Activated naive CD8-positive, alpha-beta T cell (primary cell): ENCODE measurements at regions not wholly inside any gene's neighbourhood (a gene's known extent, or its start where the extent isn't known, plus 50 kb on each side); places are given as distances from the start of the nearest gene placed in this dataset.
"Not testable (repeated sequence)": the region's sequence is repeated elsewhere in the genome, so short reads cannot be mapped to it uniquely, and the experiment has no call there.

Experiments
- H3K27ac Mint-ChIP-seq: one replicate; pipeline ENCODE4 v1.8.0; 2021; ENCODE audit warnings: mixed read lengths
- H3K27me3 Mint-ChIP-seq: one replicate; pipeline ENCODE4 v1.8.0; 2021; ENCODE audit warnings: mixed read lengths
- H3K36me3 Mint-ChIP-seq: one replicate; pipeline ENCODE4 v1.8.0; 2021; ENCODE audit warnings: mixed read lengths
- H3K4me1 Mint-ChIP-seq: one replicate; pipeline ENCODE4 v1.8.0; 2021; ENCODE audit warnings: low read depth, mixed read lengths
- H3K4me3 Mint-ChIP-seq: one replicate; pipeline ENCODE4 v1.8.0; 2021; ENCODE audit warnings: mild to moderate bottlenecking, mixed read lengths
- H3K9me3 Mint-ChIP-seq: one replicate; pipeline ENCODE4 v1.8.0; 2021; ENCODE audit warnings: low read depth, mixed read lengths

GRCh38 chr11:123357990-123358827 lies 71.9 kb upstream of the GRAMD1B start:
- Mint-ChIP-seq H3K27ac (peak overlapping the region; percentile 51), H3K27me3 (peaks cover 24% of the 10 kb centered on the region), H3K36me3 (no peaks in the 10 kb centered on the region), H3K4me1 (peaks cover 24% of the 10 kb centered on the region), H3K4me3 (peak overlapping the region; percentile 79), H3K9me3 (no peaks in the 10 kb centered on the region)

DNA sequence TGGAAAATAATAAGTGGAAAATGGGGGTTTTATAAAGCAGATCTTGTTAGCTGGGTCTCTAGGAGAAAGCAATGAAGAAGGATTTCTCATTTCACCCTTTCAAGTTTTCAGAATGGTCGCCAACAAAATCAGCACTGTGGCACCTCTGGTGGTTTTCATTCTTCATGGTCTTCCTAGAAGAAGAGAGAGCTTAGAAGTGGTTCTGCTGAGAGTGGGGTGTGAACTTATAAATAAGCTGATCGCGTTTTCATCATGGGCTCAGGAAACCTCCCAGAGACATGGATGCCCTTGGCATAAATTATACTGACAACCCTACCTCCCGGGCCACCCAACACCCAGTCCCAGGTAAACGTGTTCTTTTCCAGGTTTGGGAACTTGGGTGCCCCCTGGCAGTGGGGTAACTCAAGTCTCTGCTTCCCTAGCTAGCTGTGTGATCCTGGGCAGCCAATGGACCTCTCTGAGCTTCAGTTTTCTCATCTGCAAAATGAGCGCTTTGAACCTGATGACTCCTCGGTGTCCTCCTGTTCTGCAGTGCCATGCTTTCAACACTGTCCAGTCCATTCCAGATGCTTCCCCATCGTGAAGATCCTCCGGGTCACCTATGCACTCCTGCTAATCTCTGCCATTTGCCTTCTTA lies 72.6 kb upstream of the GRAMD1B start:
- Mint-ChIP-seq H3K4me1 (peaks cover 20% of the 10 kb centered on the region), H3K9me3 (no peaks in the 10 kb centered on the region), H3K27ac (peak overlapping the region; percentile 51), H3K36me3 (no peaks in the 10 kb centered on the region), H3K4me3 (peak overlapping the region; percentile 79), H3K27me3 (peaks cover 27% of the 10 kb centered on the region)

- H3K4me1 Mint-ChIP-seq = peaks cover 20% of the 10 kb centered on the region
- H3K36me3 Mint-ChIP-seq = no peaks in the 10 kb centered on the region
- H3K4me3 Mint-ChIP-seq = peak overlapping the region; percentile 9
- H3K27ac Mint-ChIP-seq = peak overlapping the region; percentile 2
- H3K27me3 Mint-ChIP-seq = peaks cover 25% of the 10 kb centered on the region
- no peaks in the 10 kb centered on the region for H3K9me3 Mint-ChIP-seq
Observed at GRCh38 chr11:123356539-123356938, 73.5 kb upstream of the GRAMD1B start.

GRCh38 chr11:123354371-123354975 lies 75.6 kb upstream of the GRAMD1B start:
- peaks cover 20% of the 10 kb centered on the region for H3K27me3 Mint-ChIP-seq
- peaks cover 20% of the 10 kb centered on the region for H3K4me1 Mint-ChIP-seq
- no peaks in the 10 kb centered on the region for H3K9me3 Mint-ChIP-seq
- no peaks in the 10 kb centered on the region for H3K36me3 Mint-ChIP-seq
- no peak overlapping the region for H3K4me3 Mint-ChIP-seq
- H3K27ac Mint-ChIP-seq = no peak overlapping the region

DNA sequence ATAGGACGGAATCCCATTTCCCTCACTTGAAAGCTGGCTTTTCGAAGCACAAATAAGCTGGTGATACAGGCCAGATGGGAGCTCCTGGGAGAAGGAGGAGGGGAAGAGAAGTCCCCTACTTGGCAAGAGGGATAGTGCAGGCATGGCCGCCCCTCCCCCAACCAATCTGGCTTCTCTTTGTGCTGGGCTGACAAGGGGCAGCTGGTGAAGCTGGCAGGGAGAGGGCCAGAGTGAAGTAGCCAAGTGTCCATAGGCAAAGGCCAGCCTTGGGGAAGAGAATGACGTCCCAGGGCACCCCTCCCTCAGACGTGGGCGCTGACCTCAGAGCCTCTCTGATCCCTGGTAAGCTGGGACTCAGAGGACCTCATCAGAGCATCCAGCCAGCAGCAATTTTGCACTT lies 78.7 kb upstream of the GRAMD1B start:
- Mint-ChIP-seq H3K4me1 (no peaks in the 10 kb centered on the region), H3K36me3 (no peaks in the 10 kb centered on the region), H3K9me3 (no peaks in the 10 kb centered on the region), H3K27me3 (peaks cover 11% of the 10 kb centered on the region), H3K27ac (no peak overlapping the region), H3K4me3 (no peak overlapping the region)

DNA sequence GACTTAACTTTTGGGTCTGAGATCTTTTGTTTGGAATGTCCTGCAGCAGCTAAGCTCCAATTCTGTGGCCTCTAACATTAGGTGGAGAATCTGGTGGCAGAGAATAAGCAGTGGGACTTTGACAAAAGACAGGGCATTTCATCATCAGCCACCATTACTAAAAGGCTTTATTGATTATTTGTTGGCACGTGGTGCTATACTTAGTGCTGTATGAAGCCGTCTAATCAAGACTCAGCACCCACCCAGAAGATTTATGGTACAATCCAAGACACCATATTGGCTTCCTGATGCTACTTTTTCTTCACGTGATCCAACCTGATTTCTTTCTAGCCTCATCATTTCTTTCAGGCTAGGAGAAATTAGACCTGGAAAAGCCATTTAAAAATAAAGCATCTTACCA lies 80.7 kb upstream of the GRAMD1B start:
- Mint-ChIP-seq H3K27me3 (peaks cover 9% of the 10 kb centered on the region), H3K36me3 (no peaks in the 10 kb centered on the region), H3K4me1 (no peaks in the 10 kb centered on the region), H3K9me3 (no peaks in the 10 kb centered on the region), H3K4me3 (no peak overlapping the region), H3K27ac (no peak overlapping the region)

DNA sequence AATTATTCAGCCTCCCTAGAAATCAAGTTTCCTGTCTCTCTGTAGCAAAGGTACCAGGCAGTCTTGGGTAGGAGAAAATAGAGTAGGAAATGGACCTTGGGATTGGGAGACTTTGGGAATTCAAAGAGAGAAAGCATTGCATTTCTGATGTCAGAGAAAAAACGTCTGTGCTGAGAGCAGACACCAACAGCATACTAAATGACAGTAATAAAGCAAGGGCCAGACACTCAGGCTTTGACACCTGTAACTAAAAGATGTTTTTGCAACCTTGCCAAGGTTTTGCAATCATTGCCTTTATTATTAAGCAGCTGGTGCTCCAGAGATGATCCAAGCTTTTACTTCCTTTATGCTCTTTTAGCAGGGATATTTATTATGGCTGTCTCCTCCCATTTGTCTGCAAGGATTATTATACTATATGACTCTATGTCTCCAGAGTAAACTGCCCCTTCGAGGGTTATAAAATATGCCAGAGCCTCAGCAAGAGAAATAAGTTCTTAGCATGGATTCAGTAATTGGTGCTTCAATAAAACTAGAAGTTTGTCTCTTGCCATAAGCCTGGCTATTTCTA lies 85.2 kb upstream of the GRAMD1B start:
- no peaks in the 10 kb centered on the region for H3K36me3 Mint-ChIP-seq
- H3K4me1 Mint-ChIP-seq = no peaks in the 10 kb centered on the region
- no peaks in the 10 kb centered on the region for H3K9me3 Mint-ChIP-seq
- no peak overlapping the region for H3K4me3 Mint-ChIP-seq
- no peak overlapping the region for H3K27ac Mint-ChIP-seq
- peaks cover 4% of the 10 kb centered on the region for H3K27me3 Mint-ChIP-seq

- H3K4me1 Mint-ChIP-seq, H3K27me3 Mint-ChIP-seq, H3K9me3 Mint-ChIP-seq, H3K4me3 Mint-ChIP-seq, H3K27ac Mint-ChIP-seq, H3K36me3 Mint-ChIP-seq: not testable (repeated sequence)
Observed at GRCh38 chr11:123344188-123344587, 85.9 kb upstream of the GRAMD1B start.

DNA sequence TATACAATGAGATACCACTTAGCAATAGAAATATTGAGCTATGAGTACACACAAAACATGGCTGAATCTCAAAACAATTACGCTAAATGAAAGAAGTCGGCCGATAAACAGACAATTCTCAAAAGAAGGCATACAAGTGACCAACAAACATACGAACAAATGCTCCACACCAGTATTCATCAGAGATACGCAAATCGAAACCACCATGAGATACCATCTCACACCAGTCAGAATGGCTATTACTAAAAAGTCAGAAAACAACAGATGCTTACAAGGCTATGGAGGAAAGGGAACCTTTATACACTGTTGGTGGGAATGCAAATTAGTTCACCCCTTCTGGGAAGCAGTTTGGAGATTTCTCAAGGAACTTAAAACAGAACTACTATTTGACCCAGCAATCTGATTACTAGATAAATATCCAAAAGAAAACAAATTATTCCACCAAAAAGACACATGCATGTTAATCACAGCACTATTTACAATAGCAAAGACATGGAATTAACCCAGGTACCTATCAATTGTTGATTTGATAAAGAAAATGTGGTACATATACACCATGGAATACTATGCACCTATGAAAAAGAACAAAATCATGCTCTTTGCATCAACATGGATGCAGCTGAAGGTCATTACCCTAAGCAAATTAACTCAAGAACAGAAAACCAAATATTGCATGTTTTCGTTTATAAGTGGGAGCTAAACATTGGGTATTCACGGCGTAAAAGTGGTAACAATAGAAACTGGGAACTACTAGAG lies 90.9 kb upstream of the GRAMD1B start:
- H3K27ac Mint-ChIP-seq = no peak overlapping the region
- no peaks in the 10 kb centered on the region for H3K36me3 Mint-ChIP-seq
- H3K27me3 Mint-ChIP-seq = peaks cover 8% of the 10 kb centered on the region
- no peaks in the 10 kb centered on the region for H3K4me1 Mint-ChIP-seq
- no peaks in the 10 kb centered on the region for H3K9me3 Mint-ChIP-seq
- no peak overlapping the region for H3K4me3 Mint-ChIP-seq

DNA sequence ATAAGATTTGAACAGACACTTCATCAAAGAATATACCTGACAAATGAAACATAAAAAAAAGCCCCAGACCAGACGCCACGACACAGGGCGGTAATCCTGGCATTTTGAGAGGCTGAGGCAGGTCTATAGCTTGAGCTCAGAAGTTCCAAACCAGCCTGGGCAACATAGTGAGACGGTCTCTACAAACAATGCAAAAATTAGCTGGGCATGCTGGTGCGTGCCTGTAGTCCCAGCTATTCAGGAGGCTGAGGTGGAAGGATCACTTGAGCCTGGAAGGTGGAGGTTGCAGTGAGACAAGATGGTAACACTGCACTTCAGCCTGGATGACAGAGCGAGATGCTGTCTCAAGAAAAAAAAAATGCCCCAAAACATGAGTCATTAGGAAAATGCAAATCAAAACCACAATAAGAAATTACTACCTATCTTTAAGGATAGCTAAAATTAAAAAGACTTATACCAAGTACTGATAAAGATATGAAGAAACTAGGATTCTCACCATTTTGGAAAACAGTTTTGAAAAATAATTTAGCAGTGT lies 91.7 kb upstream of the GRAMD1B start:
- Mint-ChIP-seq H3K4me3 (no peak overlapping the region), H3K9me3 (no peaks in the 10 kb centered on the region), H3K27ac (no peak overlapping the region), H3K36me3 (peaks cover under 1% of the 10 kb centered on the region), H3K4me1 (no peaks in the 10 kb centered on the region), H3K27me3 (peaks cover 8% of the 10 kb centered on the region)

- peaks cover 2% of the 10 kb centered on the region for H3K36me3 Mint-ChIP-seq
- H3K27me3 Mint-ChIP-seq = peaks cover 5% of the 10 kb centered on the region
- no peak overlapping the region for H3K4me3 Mint-ChIP-seq
- H3K9me3 Mint-ChIP-seq = no peaks in the 10 kb centered on the region
- no peaks in the 10 kb centered on the region for H3K4me1 Mint-ChIP-seq
- H3K27ac Mint-ChIP-seq = no peak overlapping the region
Observed at GRCh38 chr11:123334925-123335324, 95.1 kb upstream of the GRAMD1B start.

DNA sequence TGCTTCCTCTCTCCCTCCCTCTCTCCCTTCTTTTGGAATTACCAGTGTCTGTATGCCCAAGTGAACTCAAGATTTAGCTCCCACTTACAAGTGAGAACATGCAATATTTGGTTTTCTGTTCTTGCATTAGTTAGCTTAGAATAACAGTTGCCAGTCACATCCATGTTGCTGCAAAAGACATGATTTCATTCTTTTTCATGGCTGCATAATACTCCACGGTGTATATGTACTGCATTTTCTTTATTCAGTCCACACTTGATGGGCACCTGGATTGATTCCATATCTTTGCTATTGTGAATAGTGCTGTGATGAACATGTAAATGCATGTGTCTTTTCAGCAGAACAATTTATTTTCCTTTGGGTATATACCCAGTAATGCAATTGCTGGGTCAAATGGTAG lies 97.5 kb upstream of the GRAMD1B start:
- H3K4me3 Mint-ChIP-seq, H3K27ac Mint-ChIP-seq, H3K9me3 Mint-ChIP-seq, H3K4me1 Mint-ChIP-seq, H3K27me3 Mint-ChIP-seq, H3K36me3 Mint-ChIP-seq: not testable (repeated sequence)

- Mint-ChIP-seq H3K27ac (no peak overlapping the region), H3K9me3 (no peaks in the 10 kb centered on the region), H3K27me3 (peaks cover 2% of the 10 kb centered on the region), H3K4me1 (no peaks in the 10 kb centered on the region), H3K36me3 (peaks cover 2% of the 10 kb centered on the region), H3K4me3 (no peak overlapping the region)
Observed at GRCh38 chr11:123330948-123331347, 99.1 kb upstream of the GRAMD1B start.

DNA sequence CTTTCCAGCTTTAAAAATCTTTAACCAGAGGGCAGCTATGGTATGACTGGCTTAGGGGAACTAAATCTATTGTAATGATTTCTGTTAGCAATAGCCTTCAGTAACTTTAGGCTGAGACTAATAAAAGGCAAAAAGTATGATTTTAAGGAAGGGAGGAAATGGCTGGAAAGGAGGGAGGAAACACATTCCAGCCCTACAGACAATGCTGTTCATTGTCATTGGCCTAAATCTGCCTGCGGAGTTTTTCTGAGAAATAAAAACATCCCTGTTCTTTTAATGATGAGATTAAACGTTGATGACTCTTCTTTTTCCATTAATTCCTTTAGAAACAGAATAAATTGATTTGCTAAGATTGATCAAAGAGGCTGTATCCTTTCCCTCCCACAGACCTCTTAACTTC lies 99.6 kb upstream of the GRAMD1B start:
- H3K36me3 Mint-ChIP-seq = peaks cover 2% of the 10 kb centered on the region
- H3K4me1 Mint-ChIP-seq = no peaks in the 10 kb centered on the region
- H3K9me3 Mint-ChIP-seq = no peaks in the 10 kb centered on the region

More for the DNA sequence above, 99.6 kb upstream of the GRAMD1B start:
- peaks cover under 1% of the 10 kb centered on the region for H3K27me3 Mint-ChIP-seq
- no peak overlapping the region for H3K4me3 Mint-ChIP-seq
- no peak overlapping the region for H3K27ac Mint-ChIP-seq
